ENCODE measurements at regions not wholly inside any gene's neighbourhood (a gene's known extent, or its start where the extent isn't known, plus 50 kb on each side); places are given as distances from the start of the nearest gene placed in this dataset.
A peak's percentile ranks its signal among the peaks of the same experiment; 100 is the strongest.

DNA sequence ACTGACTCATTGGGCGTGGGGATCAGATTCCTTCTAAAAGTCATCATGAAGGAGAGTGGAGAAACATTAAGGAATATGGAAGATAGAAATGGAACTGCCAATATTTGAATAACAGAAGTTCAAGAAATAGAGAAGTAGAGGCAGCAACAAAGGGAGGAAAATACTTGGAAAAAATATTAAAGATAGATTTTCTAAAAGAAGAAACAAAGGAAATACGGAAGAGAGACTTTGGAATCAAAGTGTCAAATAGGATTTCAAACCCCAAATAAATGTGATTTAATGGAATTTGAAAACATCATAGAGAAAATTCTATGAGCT, 605.1 kb upstream of the KLF4 start:
- no peaks in the 10 kb centered on the region for H3K27me3 ChIP-seq (ENCODE audit: control insufficient read depth, extremely low read depth, insufficient read depth, low read length)
- no peak overlapping the region for H3K4me3 ChIP-seq (ENCODE audit: control insufficient read depth in 2 of 3, extremely low read depth in 1 of 3, insufficient read depth in 2 of 3, low read depth in 1 of 3, low read length in 3 of 3)
- DNase-seq (ENCODE audit: low read depth, low spot score), result no peak
- dilution Hi-C loops (cut with MboI; ENCODE audit: extremely low pct_ligation_motif_present, low sequenced_read_pairs), result no loop called here
- no peak overlapping the region for H2AFZ ChIP-seq (ENCODE audit: control insufficient read depth, low read length)
- H3K9me3 ChIP-seq (ENCODE audit: control insufficient read depth, low read depth, low read length), result no peaks in the 10 kb centered on the region
- H3K9me1 ChIP-seq (ENCODE audit: control insufficient read depth, extremely low read depth, insufficient read depth, low read length), result no peaks in the 10 kb centered on the region
- H3K9ac ChIP-seq (ENCODE audit: control insufficient read depth, extremely low read depth, insufficient read depth, low read length), result no peak overlapping the region
- H3K4me1 ChIP-seq (ENCODE audit: control insufficient read depth, extremely low read depth, insufficient read depth, low read length), result peaks cover 18% of the 10 kb centered on the region
- peak overlapping the region; percentile 69 for H3K27ac ChIP-seq (ENCODE audit: control insufficient read depth, insufficient read depth, low read length)
- TF ChIP-seq EZH2 (IDR thresholded peaks at IDR 0.05; ENCODE audit: low read length) (no peak), CTCF (optimal IDR thresholded peaks at IDR 0.05 in 1 of 3, IDR thresholded peaks at IDR 0.05 in 1 of 3, conservative IDR thresholded peaks at IDR 0.05 in 1 of 3; ENCODE audit: extremely low read depth in 1 of 3, insufficient read depth in 2 of 3, low read length in 3 of 3) (no peak)
- H3K4me2 ChIP-seq (ENCODE audit: control insufficient read depth, extremely low read depth, insufficient read depth, low read depth, low read length), result peak overlapping the region; percentile 23
- H4K20me1 ChIP-seq (ENCODE audit: control insufficient read depth, extremely low read depth, insufficient read depth, low read length), result no peaks in the 10 kb centered on the region
- no peaks in the 10 kb centered on the region for H3K36me3 ChIP-seq (ENCODE audit: control insufficient read depth in 2 of 2, extremely low read depth in 1 of 2, insufficient read depth in 2 of 2, low read length in 2 of 2)
- no peaks in the 10 kb centered on the region for H3K79me2 ChIP-seq (ENCODE audit: control insufficient read depth, insufficient read depth, low read length)
- no peak for FAIRE-seq

DNA sequence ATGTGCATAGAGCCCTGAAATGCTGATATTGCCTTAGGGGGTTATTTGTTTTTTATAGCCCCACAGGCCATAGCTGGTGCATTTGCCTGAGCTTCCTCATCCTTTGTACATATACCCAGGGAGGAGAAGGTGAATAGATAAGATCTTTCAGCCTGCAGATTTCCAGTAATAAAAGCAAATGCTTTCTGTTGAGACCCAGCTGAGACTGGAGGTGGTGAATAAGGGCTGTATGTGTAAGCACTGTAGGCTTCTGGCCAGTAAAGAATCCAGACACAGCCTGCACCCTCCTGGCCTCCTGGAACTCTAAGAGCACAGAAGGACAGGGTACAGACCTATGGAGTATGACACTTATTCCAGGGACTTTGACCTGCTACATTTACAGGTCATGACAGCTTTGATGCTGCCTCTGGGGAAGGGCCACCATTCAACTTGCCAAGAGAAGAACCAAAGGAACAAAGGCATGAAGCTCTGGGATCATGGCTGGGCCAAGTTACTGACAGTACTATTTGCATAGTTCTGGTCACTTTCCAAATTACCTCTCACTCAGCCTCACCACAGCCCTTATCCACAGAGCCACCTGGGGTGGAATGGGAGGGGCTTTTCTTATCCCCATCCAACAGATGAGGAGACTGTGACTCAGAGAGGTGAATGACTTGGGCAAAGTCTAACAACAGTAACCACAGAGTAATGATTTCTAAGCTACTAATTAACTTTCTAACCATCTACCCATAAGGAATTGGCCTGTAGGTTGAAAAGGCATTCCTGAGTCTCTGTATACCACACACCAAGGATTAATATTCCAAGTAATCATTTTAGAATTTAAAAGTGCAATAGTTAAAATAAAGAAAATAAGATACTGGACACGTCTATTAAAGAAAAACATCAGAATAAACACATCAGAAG, 604.5 kb upstream of the KLF4 start:
- H3K79me2 ChIP-seq (ENCODE audit: control insufficient read depth, insufficient read depth, low read length), result no peaks in the 10 kb centered on the region
- peak overlapping the region; percentile 69 for H3K27ac ChIP-seq (ENCODE audit: control insufficient read depth, insufficient read depth, low read length)
- H3K9ac ChIP-seq (ENCODE audit: control insufficient read depth, extremely low read depth, insufficient read depth, low read length), result peak overlapping the region; percentile 4
- no peaks in the 10 kb centered on the region for H3K27me3 ChIP-seq (ENCODE audit: control insufficient read depth, extremely low read depth, insufficient read depth, low read length)
- TF ChIP-seq EZH2 (IDR thresholded peaks at IDR 0.05; ENCODE audit: low read length), result no peak
- no peak for TF ChIP-seq CTCF (optimal IDR thresholded peaks at IDR 0.05 in 1 of 3, IDR thresholded peaks at IDR 0.05 in 1 of 3, conservative IDR thresholded peaks at IDR 0.05 in 1 of 3; ENCODE audit: extremely low read depth in 1 of 3, insufficient read depth in 2 of 3, low read length in 3 of 3)
- no peaks in the 10 kb centered on the region for H3K36me3 ChIP-seq (ENCODE audit: control insufficient read depth in 2 of 2, extremely low read depth in 1 of 2, insufficient read depth in 2 of 2, low read length in 2 of 2)
- H3K4me1 ChIP-seq (ENCODE audit: control insufficient read depth, extremely low read depth, insufficient read depth, low read length), result peaks cover 18% of the 10 kb centered on the region
- no peak overlapping the region for H3K4me3 ChIP-seq (ENCODE audit: control insufficient read depth in 2 of 3, extremely low read depth in 1 of 3, insufficient read depth in 2 of 3, low read depth in 1 of 3, low read length in 3 of 3)
- peak overlapping the region; percentile 23 for H3K4me2 ChIP-seq (ENCODE audit: control insufficient read depth, extremely low read depth, insufficient read depth, low read depth, low read length)
- dilution Hi-C loops (cut with MboI; ENCODE audit: extremely low pct_ligation_motif_present, low sequenced_read_pairs), result no loop called here
- H3K9me1 ChIP-seq (ENCODE audit: control insufficient read depth, extremely low read depth, insufficient read depth, low read length), result no peaks in the 10 kb centered on the region
- DNase-seq (ENCODE audit: low read depth, low spot score) (peak; percentile 66), FAIRE-seq (peak; percentile 97)
- H3K9me3 ChIP-seq (ENCODE audit: control insufficient read depth, low read depth, low read length), result no peaks in the 10 kb centered on the region
- H2AFZ ChIP-seq (ENCODE audit: control insufficient read depth, low read length), result no peak overlapping the region
- no peaks in the 10 kb centered on the region for H4K20me1 ChIP-seq (ENCODE audit: control insufficient read depth, extremely low read depth, insufficient read depth, low read length)

All from keratinocyte (primary cell).